CD4-positive, alpha-beta memory T cell (primary cell): ENCODE measurements at regions not wholly inside any gene's neighbourhood (a gene's known extent, or its start where the extent isn't known, plus 50 kb on each side); places are given as distances from the start of the nearest gene placed in this dataset.

Experiments used
- CTCF ChIA-PET: fragments of 350-600 bp; sonication (Branson Sonifier 250); formaldehyde crosslinking; loops from one replicate; lab custom pipeline; 2021; ENCODE audit warnings: inconsistent platforms; ENCODE audit not compliant: partially characterized antibody; lab: Charles Lee
- POLR2A ChIA-PET: fragments of 350-600 bp; sonication (Branson Sonifier 250); formaldehyde crosslinking; loops from one replicate; lab custom pipeline; 2021; ENCODE audit not compliant: partially characterized antibody; lab: Charles Lee
- DNase-seq, 5 donors: peaks; one replicate each; pipeline versions ENCODE4 v3.0.0 to v3.0.0-alpha.2; 2020 to 2022; ENCODE audit warnings: mixed read lengths in 1 of 5
- H3K27ac ChIP-seq: one replicate; pipeline ENCODE4 v1.7.0; 2013; ENCODE audit warnings: low read depth, low read length
- H3K27me3 ChIP-seq: 2 replicates; pipeline ENCODE4 v1.7.0; 2013; ENCODE audit warnings: mild to moderate bottlenecking, low read length, moderate library complexity; ENCODE audit not compliant: insufficient read depth
- H3K36me3 ChIP-seq: 2 replicates; pipeline ENCODE4 v1.7.0; 2013; ENCODE audit warnings: mild to moderate bottlenecking, low read length, moderate library complexity; ENCODE audit not compliant: insufficient read depth
- H3K4me1 ChIP-seq: 2 replicates; pipeline ENCODE4 v1.7.0; 2013; ENCODE audit warnings: mild to moderate bottlenecking, low read length, moderate library complexity; ENCODE audit not compliant: insufficient read depth
- H3K4me3 ChIP-seq, 2 donors: one replicate each; pipeline ENCODE4 v1.7.0; 2013; ENCODE audit warnings: low read length in 2 of 2, mild to moderate bottlenecking in 1 of 2
- H3K9me3 ChIP-seq, 2 donors: one replicate each; pipeline ENCODE4 v1.7.0; 2013; ENCODE audit warnings: low read length in 2 of 2, control low read depth in 1 of 2; ENCODE audit not compliant: control insufficient read depth in 1 of 2
- H3K27ac Mint-ChIP-seq, 7 donors: one replicate each; pipeline ENCODE4 v1.8.0; 2020 to 2021; ENCODE audit warnings: mixed read lengths in 7 of 7, mild to moderate bottlenecking in 6 of 7, inconsistent platforms in 3 of 7, moderate library complexity in 3 of 7
- H3K27me3 Mint-ChIP-seq, 2 donors: one replicate each; pipeline ENCODE4 v1.8.0; 2020 to 2021; ENCODE audit warnings: mixed read lengths in 2 of 2
- H3K36me3 Mint-ChIP-seq, 2 donors: one replicate each; pipeline ENCODE4 v1.8.0; 2020 to 2021; ENCODE audit warnings: mixed read lengths in 2 of 2, inconsistent platforms in 1 of 2, mild to moderate bottlenecking in 1 of 2
- H3K4me1 Mint-ChIP-seq, 4 donors: one replicate each; pipeline ENCODE4 v1.8.0; 2020 to 2021; ENCODE audit warnings: mixed read lengths in 4 of 4, mild to moderate bottlenecking in 1 of 4
- H3K4me3 Mint-ChIP-seq, 8 donors: one replicate each; pipeline ENCODE4 v1.8.0; 2020 to 2021; ENCODE audit warnings: mixed read lengths in 8 of 8, mild to moderate bottlenecking in 7 of 8, moderate library complexity in 6 of 8, inconsistent platforms in 3 of 8
- H3K9me3 Mint-ChIP-seq, 8 donors: one replicate each; pipeline ENCODE4 v1.8.0; 2020 to 2021; ENCODE audit warnings: mixed read lengths in 8 of 8, mild to moderate bottlenecking in 5 of 8, inconsistent platforms in 3 of 8, moderate library complexity in 1 of 8
- intact Hi-C: fragments of 100-400 bp; cut with micrococcal nuclease; formaldehyde crosslinking; loops from one replicate; pipeline ENCODE4 v1.15.1; 2023

GRCh38 chr6:81085431-81085790 lies 667.1 kb downstream of the TENT5A start:
- H3K27ac Mint-ChIP-seq: no peak overlapping the region
- Histone ChIP-seq H3K4me3 (no peak overlapping the region), H3K27ac (no peak overlapping the region), H3K27me3 (no peaks in the 10 kb centered on the region), H3K36me3 (no peaks in the 10 kb centered on the region), H3K4me1 (no peaks in the 10 kb centered on the region), H3K9me3 (no peaks in the 10 kb centered on the region)
- no peak overlapping the region for H3K4me3 Mint-ChIP-seq
- ChIA-PET CTCF (no interaction called here), POLR2A (no interaction called here)
- H3K4me1 Mint-ChIP-seq: no peaks in the 10 kb centered on the region
- intact Hi-C loops: no loop called here
- H3K9me3 Mint-ChIP-seq: peaks cover 0 to 4% (median 0%) of the 10 kb centered on the region in 8 donors
- H3K36me3 Mint-ChIP-seq: no peaks in the 10 kb centered on the region
- DNase-seq: no peak
- no peaks in the 10 kb centered on the region for H3K27me3 Mint-ChIP-seq

DNA sequence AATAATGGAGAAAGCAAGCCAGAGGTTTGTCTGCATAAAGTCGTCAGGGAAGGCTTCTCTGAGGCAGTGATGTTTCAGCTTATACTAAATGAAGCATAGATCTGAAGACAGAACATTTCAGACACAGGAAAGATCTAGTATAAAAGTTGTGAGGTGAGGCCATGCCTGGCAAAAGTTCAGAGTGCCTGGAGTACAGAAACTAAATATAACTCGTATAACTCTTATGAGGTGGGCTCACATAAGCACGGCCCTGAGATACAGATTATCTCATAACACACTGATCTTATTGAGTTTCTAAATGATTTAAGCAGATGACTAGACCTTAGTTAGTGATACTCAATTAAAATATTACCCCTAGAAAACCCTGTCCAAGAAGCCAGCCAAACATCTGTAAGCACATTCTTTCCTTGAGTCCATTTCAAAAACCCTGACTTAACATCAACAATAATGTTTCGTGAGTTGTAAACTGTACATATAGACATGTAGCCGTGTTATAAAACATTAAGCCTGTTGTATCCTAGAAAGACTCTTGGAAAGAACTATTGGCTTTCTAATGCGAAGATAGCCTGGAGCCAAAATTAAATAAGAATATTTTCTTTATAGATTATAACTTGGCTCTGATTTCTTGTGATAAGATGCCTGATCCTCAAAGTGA lies 667.6 kb downstream of the TENT5A start:
- Histone ChIP-seq H3K36me3 (no peaks in the 10 kb centered on the region), H3K9me3 (no peaks in the 10 kb centered on the region), H3K4me3 (no peak overlapping the region), H3K27me3 (no peaks in the 10 kb centered on the region), H3K4me1 (no peaks in the 10 kb centered on the region), H3K27ac (no peak overlapping the region)
- Mint-ChIP-seq H3K4me1 (no peaks in the 10 kb centered on the region), H3K27me3 (no peaks in the 10 kb centered on the region), H3K27ac (no peak overlapping the region), H3K9me3 (peaks cover 0 to 3% (median 0%) of the 10 kb centered on the region in 8 donors), H3K36me3 (no peaks in the 10 kb centered on the region), H3K4me3 (no peak overlapping the region)
- CTCF ChIA-PET: no interaction called here
- intact Hi-C loops: no loop called here
- POLR2A ChIA-PET: no interaction called here
- no peak for DNase-seq

- no peaks in the 10 kb centered on the region for H3K4me1 ChIP-seq
- POLR2A ChIA-PET: no interaction called here
- Mint-ChIP-seq H3K27ac (no peak overlapping the region), H3K4me3 (no peak overlapping the region), H3K27me3 (no peaks in the 10 kb centered on the region), H3K4me1 (no peaks in the 10 kb centered on the region), H3K36me3 (no peaks in the 10 kb centered on the region), H3K9me3 (peaks cover 0 to 5% (median 0%) of the 10 kb centered on the region in 8 donors)
- no peak overlapping the region for H3K4me3 ChIP-seq
- H3K36me3 ChIP-seq: no peaks in the 10 kb centered on the region
- H3K27me3 ChIP-seq: no peaks in the 10 kb centered on the region
- intact Hi-C loops: no loop called here
- CTCF ChIA-PET: interaction anchor here (0.8 kb wide), 1 partner anchor 12 kb away, joined by 3 read pairs; no protein-coding TSS in a partner anchor
- DNase-seq: no peak
- no peak overlapping the region for H3K27ac ChIP-seq
- H3K9me3 ChIP-seq: no peaks in the 10 kb centered on the region
Measured at GRCh38 chr6:81075974-81076373, 676.5 kb downstream of the TENT5A start.

- ChIA-PET POLR2A (no interaction called here), CTCF (no interaction called here)
- H3K4me3 Mint-ChIP-seq: no peak overlapping the region
- Histone ChIP-seq H3K27me3 (no peaks in the 10 kb centered on the region), H3K4me1 (no peaks in the 10 kb centered on the region), H3K9me3 (no peaks in the 10 kb centered on the region), H3K4me3 (no peak overlapping the region), H3K27ac (no peak overlapping the region), H3K36me3 (no peaks in the 10 kb centered on the region)
- no peak overlapping the region for H3K27ac Mint-ChIP-seq
- no peaks in the 10 kb centered on the region for H3K4me1 Mint-ChIP-seq
- no peaks in the 10 kb centered on the region for H3K27me3 Mint-ChIP-seq
- H3K9me3 Mint-ChIP-seq: peaks cover 0 to 9% (median 0%) of the 10 kb centered on the region in 8 donors
- intact Hi-C loops: no loop called here
- H3K36me3 Mint-ChIP-seq: no peaks in the 10 kb centered on the region
- no peak for DNase-seq
Measured at GRCh38 chr6:81073318-81073717, 679.2 kb downstream of the TENT5A start.

- Mint-ChIP-seq H3K27me3 (no peaks in the 10 kb centered on the region), H3K4me3 (no peak overlapping the region), H3K4me1 (no peaks in the 10 kb centered on the region), H3K27ac (no peak overlapping the region), H3K36me3 (no peaks in the 10 kb centered on the region), H3K9me3 (peaks cover 0 to 9% (median 0%) of the 10 kb centered on the region in 8 donors)
- no peaks in the 10 kb centered on the region for H3K27me3 ChIP-seq
- intact Hi-C loops: no loop called here
- DNase-seq: no peak
- no peak overlapping the region for H3K27ac ChIP-seq
- no peaks in the 10 kb centered on the region for H3K4me1 ChIP-seq
- H3K4me3 ChIP-seq: no peak overlapping the region
- no peaks in the 10 kb centered on the region for H3K9me3 ChIP-seq
- POLR2A ChIA-PET: no interaction called here
- CTCF ChIA-PET: no interaction called here
- H3K36me3 ChIP-seq: no peaks in the 10 kb centered on the region
Measured at GRCh38 chr6:81071121-81071520, 681.4 kb downstream of the TENT5A start.

DNA sequence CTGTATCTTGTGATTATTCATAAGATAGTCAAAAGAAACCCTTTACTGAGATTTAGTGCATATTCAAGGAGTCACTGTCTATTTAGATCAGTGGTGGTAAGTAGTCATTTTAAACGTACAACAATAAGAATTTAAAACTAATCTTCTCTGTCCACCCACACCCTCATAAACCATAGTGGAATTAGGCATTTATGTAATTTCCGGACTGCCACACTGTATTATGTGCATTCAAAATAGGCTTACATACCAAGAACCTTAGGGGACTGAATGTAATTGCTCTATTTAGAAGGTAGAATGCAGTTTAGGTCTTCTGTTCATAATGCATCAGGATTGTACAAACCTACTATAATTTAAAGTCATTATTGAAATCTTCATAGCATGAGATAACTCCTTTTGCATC lies 685.4 kb downstream of the TENT5A start:
- no peak overlapping the region for H3K4me3 ChIP-seq
- H3K4me1 ChIP-seq: no peaks in the 10 kb centered on the region
- H3K27ac Mint-ChIP-seq: no peak overlapping the region
- intact Hi-C loops: no loop called here
- no peaks in the 10 kb centered on the region for H3K27me3 Mint-ChIP-seq
- DNase-seq: no peak
- ChIA-PET CTCF (no interaction called here), POLR2A (no interaction called here)
- H3K27ac ChIP-seq: no peak overlapping the region
- H3K4me1 Mint-ChIP-seq: no peaks in the 10 kb centered on the region
- peaks cover 0 to 9% (median 1%) of the 10 kb centered on the region in 8 donors for H3K9me3 Mint-ChIP-seq
- no peaks in the 10 kb centered on the region for H3K36me3 Mint-ChIP-seq
- H3K27me3 ChIP-seq: no peaks in the 10 kb centered on the region
- H3K4me3 Mint-ChIP-seq: no peak overlapping the region
- H3K36me3 ChIP-seq: no peaks in the 10 kb centered on the region
- H3K9me3 ChIP-seq: no peaks in the 10 kb centered on the region

- peaks cover 0 to 4% (median 2%) of the 10 kb centered on the region in 8 donors for H3K9me3 Mint-ChIP-seq
- ChIA-PET CTCF (interaction anchor here (0.7 to 1.1 kb wide), 2 partner anchors 12 to 13 kb away, joined by 3 to 5 read pairs; no protein-coding TSS in a partner anchor), POLR2A (no interaction called here)
Measured at GRCh38 chr6:81063891-81064290, 688.6 kb downstream of the TENT5A start.

More at GRCh38 chr6:81063891-81064290, 688.6 kb downstream of the TENT5A start:
- Histone ChIP-seq H3K4me1 (no peaks in the 10 kb centered on the region), H3K27ac (no peak overlapping the region), H3K36me3 (no peaks in the 10 kb centered on the region), H3K27me3 (no peaks in the 10 kb centered on the region), H3K9me3 (no peaks in the 10 kb centered on the region), H3K4me3 (no peak overlapping the region)
- DNase-seq: peak in 1 of 5 donors; percentile 38
- Mint-ChIP-seq H3K27me3 (no peaks in the 10 kb centered on the region), H3K36me3 (no peaks in the 10 kb centered on the region), H3K27ac (no peak overlapping the region), H3K4me3 (no peak overlapping the region), H3K4me1 (no peaks in the 10 kb centered on the region)
- intact Hi-C loops: no loop called here
